HG03469 (cell line): ENCODE measurements at regions not wholly inside any gene's neighbourhood (a gene's known extent, or its start where the extent isn't known, plus 50 kb on each side); places are given as distances from the start of the nearest gene placed in this dataset.
"Not testable (repeated sequence)": the region's sequence is repeated elsewhere in the genome, so short reads cannot be mapped to it uniquely, and the experiment has no call there.

Source experiments
- ATAC-seq: cut with Tn5 transposase; IDR thresholded peaks from one replicate; pipeline ENCODE4 v1.9.1; 2021; ENCODE audit warnings: mild to moderate bottlenecking, moderate library complexity, moderate number of reproducible peaks; ENCODE audit not compliant: unreplicated experiment

- no peak for ATAC-seq
Observed at GRCh38 chr6:120534954-120535353, 799.3 kb downstream of the TBC1D32 start.

DNA sequence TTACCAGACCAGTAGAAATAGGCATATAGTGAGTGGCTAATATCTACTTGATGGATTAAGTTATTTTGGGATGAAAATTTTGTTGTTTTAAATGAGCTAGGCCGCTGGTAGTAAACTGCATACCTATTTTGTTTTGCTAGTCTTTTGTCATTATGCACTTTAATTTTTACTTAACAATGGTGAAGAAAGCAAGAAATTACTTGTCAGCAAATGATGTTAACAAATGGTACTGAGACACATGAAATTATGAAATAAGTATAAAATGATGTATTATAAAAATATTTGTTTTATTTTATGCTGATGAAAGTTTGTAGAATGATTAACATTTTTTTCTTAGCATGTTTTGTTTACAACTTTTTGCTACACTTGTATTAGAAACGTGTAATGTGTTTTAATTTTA is 807.7 kb downstream of the TBC1D32 start:
- ATAC-seq, result no peak

DNA sequence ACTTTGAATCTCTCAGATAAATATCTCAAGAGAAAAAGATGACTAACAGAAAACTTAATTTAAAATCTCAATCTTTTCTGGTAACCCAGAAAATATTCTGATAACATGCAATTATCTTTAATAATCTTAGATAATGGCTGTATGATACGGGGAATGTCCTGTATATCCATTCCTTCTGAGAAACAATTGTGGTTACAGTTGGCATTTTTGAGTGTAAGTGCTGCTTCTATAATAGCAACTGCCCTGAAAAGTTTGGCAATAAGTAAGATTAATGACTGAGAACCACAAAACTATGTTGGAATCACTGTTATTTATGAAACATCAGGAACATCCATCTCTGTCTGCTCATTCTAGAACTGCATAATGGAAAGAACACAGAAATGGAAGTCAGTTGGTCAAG is 819.7 kb downstream of the TBC1D32 start:
- no peak for ATAC-seq

- no peak for ATAC-seq
Observed at GRCh38 chr6:120511712-120512111, 822.6 kb downstream of the TBC1D32 start.

- ATAC-seq, result no peak
Observed at GRCh38 chr6:120498711-120499110, 835.6 kb downstream of the TBC1D32 start.

DNA sequence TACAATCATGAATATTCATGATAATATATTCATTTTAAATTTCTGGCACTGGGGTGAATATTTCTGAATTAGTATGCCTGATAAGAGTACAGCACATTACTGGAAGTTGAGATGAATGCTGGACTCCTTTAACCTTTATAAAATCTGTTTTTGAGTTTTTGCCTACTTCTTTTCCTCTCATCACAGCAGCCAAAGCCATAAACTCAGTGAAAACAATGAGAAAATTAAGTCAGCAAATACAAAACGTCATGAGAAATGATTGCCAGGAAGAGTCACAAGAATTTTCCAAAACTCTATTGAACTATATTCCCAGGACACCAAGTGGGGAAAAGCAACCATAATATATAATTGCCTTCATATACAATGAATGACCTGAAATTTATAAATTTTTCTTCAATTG is 837.6 kb downstream of the TBC1D32 start:
- no peak for ATAC-seq

DNA sequence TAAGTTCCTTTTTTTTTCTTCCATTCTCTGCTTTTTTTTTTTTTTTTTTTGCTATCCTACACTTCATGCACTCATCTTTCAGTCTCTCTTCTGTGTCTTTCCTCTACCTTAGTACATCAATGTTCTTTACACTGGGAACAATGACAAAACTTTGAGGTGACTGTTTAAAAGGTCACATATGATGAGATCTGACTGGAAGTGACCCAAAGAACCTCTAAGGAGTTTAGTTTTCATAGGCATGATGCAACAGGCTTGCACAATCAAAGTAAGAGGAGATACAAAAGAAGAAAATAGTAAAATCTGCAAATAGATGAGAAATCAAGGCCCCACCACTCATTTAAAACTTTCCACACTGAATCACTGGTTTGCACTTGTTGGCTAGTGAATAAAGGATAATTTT is 840.8 kb downstream of the TBC1D32 start:
- ATAC-seq, result no peak

DNA sequence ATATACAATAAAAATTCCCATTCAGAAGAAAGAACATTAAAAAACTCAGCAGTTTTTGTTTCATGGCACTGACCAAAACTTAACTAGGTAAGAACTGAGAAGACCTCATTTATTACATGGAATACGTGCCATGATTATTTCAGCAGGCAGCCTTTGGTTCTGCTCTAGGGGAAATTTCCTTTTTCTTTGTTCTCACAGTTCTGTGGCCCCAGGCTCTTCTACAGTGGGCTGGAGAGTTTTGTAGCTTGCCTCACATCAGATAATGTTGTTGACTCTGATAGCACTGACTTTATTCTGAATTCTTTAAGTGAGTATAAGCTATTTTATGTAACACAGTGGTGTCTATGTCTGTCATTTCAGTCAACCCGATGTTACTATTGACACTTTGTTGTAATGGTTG is 844.3 kb downstream of the TBC1D32 start:
- ATAC-seq, result no peak

GRCh38 chr6:120484146-120484545 is 850.1 kb downstream of the TBC1D32 start:
- ATAC-seq, result no peak

GRCh38 chr6:120478650-120479049 is 855.6 kb downstream of the TBC1D32 start:
- no peak for ATAC-seq

DNA sequence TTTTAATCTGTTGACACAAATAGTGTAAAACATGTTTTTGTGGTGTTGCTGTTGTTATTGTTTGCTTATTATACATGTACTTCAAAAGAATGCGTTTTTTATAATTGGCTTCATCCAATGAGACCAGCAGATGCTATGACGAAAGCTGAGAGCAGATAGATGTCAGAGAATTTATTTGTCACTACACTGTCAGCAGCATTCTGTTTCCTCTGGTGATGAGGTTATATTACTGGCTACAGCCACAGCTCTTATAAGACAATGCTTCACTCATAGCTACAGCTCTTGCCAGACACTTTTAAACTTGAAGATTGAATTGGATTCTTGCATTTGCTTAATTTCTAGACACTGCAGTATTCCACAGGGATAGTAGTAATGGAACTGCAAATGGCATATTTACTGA is 860.5 kb downstream of the TBC1D32 start:
- no peak for ATAC-seq

DNA sequence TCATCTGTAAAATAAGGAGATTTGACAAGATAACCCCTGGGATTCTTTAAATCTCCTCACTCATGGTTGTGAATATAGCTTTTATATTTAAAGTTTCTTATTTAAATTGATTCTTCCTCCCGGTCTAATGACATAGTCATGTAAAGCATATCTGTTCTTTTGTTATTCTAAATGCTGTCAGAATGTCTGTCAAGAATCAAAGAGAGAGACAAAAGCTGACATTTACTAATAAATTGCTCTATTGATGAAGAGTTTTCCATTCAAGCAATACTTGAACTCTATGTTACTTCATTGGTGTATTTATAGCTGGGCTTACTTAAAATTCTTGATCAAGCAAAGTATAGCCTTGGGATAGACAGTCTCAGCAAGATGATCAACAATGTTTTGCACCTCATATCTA is 865.8 kb downstream of the TBC1D32 start:
- ATAC-seq, result no peak

DNA sequence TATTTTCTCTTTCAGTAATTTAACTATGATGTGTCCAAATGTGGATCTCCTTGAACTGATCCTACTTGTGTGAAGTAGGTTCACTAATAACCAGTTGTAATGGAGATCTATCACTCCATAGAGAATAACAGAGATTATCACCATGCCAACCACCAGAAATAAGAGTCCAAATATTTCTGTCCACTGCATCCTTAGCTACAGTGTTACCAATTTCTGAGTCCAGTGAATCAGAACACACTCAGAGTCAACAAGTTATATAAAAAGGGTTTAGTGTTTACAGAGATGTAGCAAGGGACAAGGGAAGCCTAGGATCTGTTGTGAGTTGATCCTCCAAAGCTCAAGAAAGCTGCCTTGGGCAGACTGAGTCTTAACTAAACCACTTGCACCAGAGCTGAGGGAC is 882.8 kb downstream of the TBC1D32 start:
- ATAC-seq, result no peak

DNA sequence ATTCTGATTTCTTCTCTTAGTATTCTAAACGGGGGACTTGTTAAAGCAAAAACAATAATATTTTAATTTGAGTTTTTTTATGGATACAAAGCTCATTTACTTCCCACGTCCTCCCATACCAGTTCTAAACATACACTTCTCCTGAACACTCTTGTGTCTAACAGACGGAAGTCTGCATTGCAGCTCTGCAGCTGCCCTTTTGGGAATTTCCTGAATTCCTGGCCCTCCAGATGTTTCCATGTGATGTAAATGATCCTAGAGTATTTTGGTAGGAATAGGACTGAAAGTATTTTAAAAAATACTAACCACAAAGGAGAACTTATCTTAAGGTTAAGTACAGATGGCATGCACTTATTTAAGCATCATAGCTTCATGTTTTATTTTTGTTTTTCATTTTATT is 886.7 kb downstream of the TBC1D32 start:
- ATAC-seq, result no peak

- ATAC-seq, result not testable (repeated sequence)
Observed at GRCh38 chr6:120432840-120433239, 901.4 kb downstream of the TBC1D32 start.

- ATAC-seq, result no peak
Observed at GRCh38 chr6:120431841-120432240, 902.4 kb downstream of the TBC1D32 start.

DNA sequence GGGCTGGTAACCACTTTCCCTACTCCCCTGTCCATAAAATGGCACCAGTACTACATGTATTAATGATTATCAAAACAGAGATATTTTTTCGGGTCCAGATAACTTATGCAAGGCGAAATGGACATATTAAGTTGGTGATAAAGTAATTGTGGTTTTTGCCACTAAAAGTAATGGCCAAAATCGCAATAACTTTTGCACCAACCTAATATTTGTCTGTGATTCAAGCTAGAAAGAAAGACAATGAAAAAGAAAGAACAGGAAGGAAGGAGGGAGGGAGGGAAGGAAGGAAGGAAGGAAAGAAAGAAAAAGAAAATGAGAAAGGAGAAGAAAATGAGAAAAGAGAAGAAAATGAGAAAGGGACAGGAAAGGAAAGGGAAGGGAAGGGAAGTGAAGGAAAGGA is 922.9 kb downstream of the TBC1D32 start:
- ATAC-seq, result no peak

- no peak for ATAC-seq
Observed at GRCh38 chr6:120410586-120410985, 923.7 kb downstream of the TBC1D32 start.

DNA sequence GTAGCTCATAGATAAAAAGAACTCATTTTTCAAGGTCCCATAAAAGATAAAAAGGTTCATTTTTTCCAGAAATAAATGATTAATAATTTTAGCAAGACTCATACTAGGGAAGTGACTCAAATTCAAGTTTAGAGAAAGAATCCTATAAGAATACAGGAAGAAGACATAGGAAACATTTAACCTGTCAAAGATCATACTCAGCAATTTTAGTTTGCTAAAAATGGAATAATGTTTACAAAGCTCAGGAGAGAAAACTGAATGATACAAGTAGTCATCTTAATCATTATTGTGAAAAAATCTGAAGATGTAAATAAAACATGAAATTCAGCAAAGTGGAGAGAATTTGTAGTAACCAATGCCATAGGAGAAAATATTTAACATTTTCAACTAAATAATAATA is 926.6 kb downstream of the TBC1D32 start:
- no peak for ATAC-seq

- ATAC-seq, result no peak
Observed at GRCh38 chr6:120405947-120406346, 928.3 kb downstream of the TBC1D32 start.

- no peak for ATAC-seq
Observed at GRCh38 chr6:120395784-120396183, 938.5 kb downstream of the TBC1D32 start.

GRCh38 chr6:120395330-120395729 is 939.0 kb downstream of the TBC1D32 start:
- no peak for ATAC-seq

DNA sequence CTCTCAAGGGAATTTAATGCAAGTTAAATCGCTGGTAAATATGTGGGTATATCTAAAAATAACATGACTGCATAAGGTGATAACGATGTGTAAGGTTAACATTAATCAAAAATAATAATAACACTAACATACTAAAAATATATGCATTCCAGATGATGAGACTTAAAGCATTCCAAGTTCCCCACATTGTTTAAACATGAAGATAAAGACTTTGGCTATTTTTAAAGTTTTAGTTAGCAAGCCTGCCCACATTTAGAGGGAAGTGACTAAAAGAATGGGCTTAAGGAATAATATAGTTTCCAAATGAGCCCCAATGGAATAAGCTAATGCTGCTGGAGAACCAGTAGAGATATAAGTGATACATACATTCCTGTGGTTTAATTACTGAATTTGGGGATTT is 941.3 kb downstream of the TBC1D32 start:
- no peak for ATAC-seq

DNA sequence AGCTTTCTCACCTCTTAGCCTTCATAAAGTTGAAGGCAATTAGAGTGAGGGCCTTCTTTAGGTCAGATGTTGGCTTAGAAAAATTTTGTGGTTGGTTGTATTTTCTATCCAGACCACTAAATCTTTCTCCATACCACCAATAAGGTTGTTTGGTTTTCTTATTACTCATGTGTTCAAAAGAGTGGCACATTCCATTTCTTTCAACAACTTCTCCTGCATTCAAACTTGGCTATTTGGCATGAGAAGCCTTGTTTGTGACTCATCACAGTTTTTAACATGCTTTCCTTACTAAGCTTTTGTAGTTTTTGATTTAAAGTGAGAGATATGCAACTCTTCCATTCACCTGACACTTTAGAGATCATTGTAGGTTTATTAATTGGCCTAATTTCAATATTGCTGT is 949.6 kb downstream of the TBC1D32 start:
- no peak for ATAC-seq
